Transverse colon (tissue), 4 donors: ENCODE measurements at regions not wholly inside any gene's neighbourhood (a gene's known extent, or its start where the extent isn't known, plus 50 kb on each side); places are given as distances from the start of the nearest gene placed in this dataset.
A peak's percentile ranks its signal among the peaks of the same experiment; 100 is the strongest.

Experiments
- DNase-seq: peaks from one replicate; pipeline ENCODE4 v3.0.0-alpha.2; 2019
- H3K27ac ChIP-seq, 4 donors: fragments of 200-600 bp; sonication (generic); 2 replicates each; pipeline ENCODE4 v1.5.1; 2016 to 2018; ENCODE audit warnings: inconsistent platforms in 4 of 4
- H3K27me3 ChIP-seq: fragments of 200-600 bp; sonication (generic); 2 replicates; pipeline ENCODE4 v1.5.1; 2017; ENCODE audit warnings: inconsistent platforms
- H3K36me3 ChIP-seq, 4 donors: fragments of 200-600 bp; sonication (generic); 2 replicates each; pipeline ENCODE4 v1.5.1; 2017 to 2019; ENCODE audit warnings: inconsistent platforms in 4 of 4
- H3K4me1 ChIP-seq, 4 donors: fragments of 200-600 bp; sonication (generic); 2 replicates each; pipeline ENCODE4 v1.5.1; 2017 to 2020; ENCODE audit warnings: inconsistent platforms in 4 of 4
- H3K4me3 ChIP-seq, 4 donors: fragments of 200-600 bp; sonication (generic); 1 replicate in 1 of 4; 2 replicates in 3 of 4; pipeline versions ENCODE4 v1.5.1 to v1.6.1; 2017 to 2019; ENCODE audit warnings: inconsistent platforms in 4 of 4
- H3K9me3 ChIP-seq, 2 donors: fragments of 200-600 bp; sonication (generic); 2 replicates each; pipeline ENCODE4 v1.5.1; 2017 to 2019; ENCODE audit warnings: inconsistent platforms in 2 of 2
- CTCF ChIP-seq, 5 experiments: fragments of 200-600 bp in 3 of 5; fragments of 450-650 bp in 2 of 5; sonication (generic) in 3 of 5; IDR thresholded peaks; 1 replicate in 2 of 5; 2 replicates in 3 of 5; pipeline ENCODE4 v1.5.1; 2016 to 2017; ENCODE audit warnings: antibody characterized with exemption in 5 of 5, inconsistent platforms in 3 of 5, mild to moderate bottlenecking in 2 of 5, moderate library complexity in 1 of 5
- EP300 ChIP-seq: sonication (generic); formaldehyde crosslinking; IDR thresholded peaks from one replicate; pipeline ENCODE4 v1.6.1; 2017; ENCODE audit warnings: antibody characterized with exemption, low read depth
- POLR2A ChIP-seq: fragments of 450-650 bp; IDR thresholded peaks from one replicate; pipeline ENCODE4 v1.6.1; 2016; ENCODE audit warnings: antibody characterized with exemption, mild to moderate bottlenecking, moderate library complexity
- POLR2AphosphoS5 ChIP-seq, 3 donors: sonication (generic); formaldehyde crosslinking; IDR thresholded peaks; one replicate each; pipeline ENCODE4 v1.6.1; 2016; ENCODE audit warnings: antibody characterized with exemption in 3 of 3
- WGBS, 2 donors: methylation state at CpG; one replicate each; pipeline ENCODE4 v1.1.5; 2018; ENCODE audit warnings: low coverage in 1 of 2; 5-methylcytosine and 5-hydroxymethylcytosine counted together
- in situ Hi-C, 4 donors: fragments of 200-750 bp; cut with MboI; loops; one replicate each; pipeline versions ENCODE4 v1.15.0 to v1.15.1; 2017; ENCODE audit warnings: low sequenced_read_pairs in 3 of 4, low pct_ligation_motif_present in 1 of 4, low pct_unique_long_range_greater_than_20kb in 1 of 4
- intact Hi-C: fragments of 100-400 bp; cut with DNase I; formaldehyde crosslinking; loops from one replicate; pipeline ENCODE4 v1.15.1; 2023; ENCODE audit warnings: low total_unique reads

- H3K27me3 ChIP-seq, result no peaks in the 10 kb centered on the region
- H3K4me3 ChIP-seq, result no peak overlapping the region
- DNase-seq, result no peak
- intact Hi-C loops (no loop called here), in situ Hi-C loops (no loop called here)
- WGBS, 2 donors, result 75 to 78% methylated on average over 3 of the region's 3 CpGs
- no peaks in the 10 kb centered on the region for H3K36me3 ChIP-seq
- no peak for TF ChIP-seq CTCF (IDR thresholded peaks at IDR 0.05)
- TF ChIP-seq EP300, result no peak
- TF ChIP-seq POLR2A, result no peak
- TF ChIP-seq POLR2AphosphoS5 (IDR thresholded peaks at IDR 0.05), result no peak
- no peaks in the 10 kb centered on the region for H3K9me3 ChIP-seq
- H3K4me1 ChIP-seq, result no peaks in the 10 kb centered on the region
- no peak overlapping the region for H3K27ac ChIP-seq
Observed at GRCh38 chr6:142561511-142562265, 259.9 kb downstream of the ADGRG6 start.

- in situ Hi-C loops, result no loop called here
- Histone ChIP-seq H3K27me3 (no peaks in the 10 kb centered on the region), H3K4me1 (peaks cover 0 to 3% (median 0%) of the 10 kb centered on the region in 4 donors), H3K27ac (no peak overlapping the region), H3K36me3 (no peaks in the 10 kb centered on the region), H3K4me3 (no peak overlapping the region), H3K9me3 (no peaks in the 10 kb centered on the region)
- no peak for DNase-seq
- WGBS, 2 donors, result 60 to 76% methylated on average over 1 to 4 of the region's 4 CpGs
- intact Hi-C loops, result no loop called here
- TF ChIP-seq CTCF (IDR thresholded peaks at IDR 0.05) (no peak), EP300 (no peak), POLR2AphosphoS5 (IDR thresholded peaks at IDR 0.05) (no peak), POLR2A (no peak)
Observed at GRCh38 chr6:142562865-142563264, 261.1 kb downstream of the ADGRG6 start.

- Histone ChIP-seq H3K4me1 (peaks cover 0 to 3% (median 0%) of the 10 kb centered on the region in 4 donors), H3K9me3 (no peaks in the 10 kb centered on the region), H3K27me3 (no peaks in the 10 kb centered on the region), H3K36me3 (no peaks in the 10 kb centered on the region), H3K27ac (no peak overlapping the region), H3K4me3 (no peak overlapping the region)
- peak; percentile 38 for DNase-seq
- intact Hi-C loops, result no loop called here
- WGBS, 2 donors, result 65 to 66% methylated on average over 8 to 10 of the region's 10 CpGs
- TF ChIP-seq CTCF (IDR thresholded peaks at IDR 0.05) (peak; percentile 49 to 89 (median 60)), EP300 (no peak)
- in situ Hi-C loops, result no loop called here
Observed at GRCh38 chr6:142566628-142567396, 265.0 kb downstream of the ADGRG6 start.

- peaks cover 0 to 3% (median 0%) of the 10 kb centered on the region in 4 donors for H3K4me1 ChIP-seq
- DNase-seq, result no peak
- 73 to 81% methylated on average over 3 of the region's 3 CpGs for WGBS, 2 donors
- H3K4me3 ChIP-seq, result no peak overlapping the region
- in situ Hi-C loops (no loop called here), intact Hi-C loops (no loop called here)
- H3K27me3 ChIP-seq, result no peaks in the 10 kb centered on the region
- H3K27ac ChIP-seq, result no peak overlapping the region
- TF ChIP-seq EP300, result no peak
- no peak for TF ChIP-seq POLR2AphosphoS5 (IDR thresholded peaks at IDR 0.05)
- no peak for TF ChIP-seq CTCF (IDR thresholded peaks at IDR 0.05)
- no peak for TF ChIP-seq POLR2A
- H3K9me3 ChIP-seq, result no peaks in the 10 kb centered on the region
- H3K36me3 ChIP-seq, result no peaks in the 10 kb centered on the region
Observed at GRCh38 chr6:142567461-142567860, 265.7 kb downstream of the ADGRG6 start.
